ENCODE measurements at regions not wholly inside any gene's neighbourhood (a gene's known extent, or its start where the extent isn't known, plus 50 kb on each side); places are given as distances from the start of the nearest gene placed in this dataset.

GRCh38 chr2:167776359-167776758 is 471.0 kb downstream of the STK39 start:
- H3K27ac ChIP-seq: no peak overlapping the region
- no peaks in the 10 kb centered on the region for H3K4me1 ChIP-seq (replicated peaks)
- DNase-seq (ENCODE audit: low spot score): no peak
- WGBS: 63% methylated on average over 10 of the region's 10 CpGs
- H3K9me3 ChIP-seq: no peaks in the 10 kb centered on the region
- H3K36me3 ChIP-seq: no peaks in the 10 kb centered on the region
- intact Hi-C loops (cut with DNase I): no loop called here
- no peak for TF ChIP-seq CTCF (IDR thresholded peaks at IDR 0.05)
- TF ChIP-seq POLR2A (IDR thresholded peaks at IDR 0.05): no peak
- TF ChIP-seq POLR2AphosphoS5 (IDR thresholded peaks at IDR 0.05): no peak
- no peak overlapping the region for H3K4me3 ChIP-seq
- H3K27me3 ChIP-seq (replicated peaks; ENCODE audit: insufficient read depth): no peaks in the 10 kb centered on the region

- intact Hi-C loops (cut with DNase I): no loop called here
- Histone ChIP-seq H3K4me3 (no peak overlapping the region), H3K4me1 (replicated peaks) (no peaks in the 10 kb centered on the region), H3K27me3 (replicated peaks; ENCODE audit: insufficient read depth) (no peaks in the 10 kb centered on the region), H3K36me3 (no peaks in the 10 kb centered on the region), H3K9me3 (no peaks in the 10 kb centered on the region), H3K27ac (no peak overlapping the region)
- no peak for DNase-seq (ENCODE audit: low spot score)
- WGBS: 87% methylated on average over 2 of the region's 2 CpGs
- no peak for TF ChIP-seq CTCF (IDR thresholded peaks at IDR 0.05)
- TF ChIP-seq POLR2A (IDR thresholded peaks at IDR 0.05): no peak
- no peak for TF ChIP-seq POLR2AphosphoS5 (IDR thresholded peaks at IDR 0.05)
These were observed 475.8 kb downstream of the STK39 start for GRCh38 chr2:167771628-167772027.

GRCh38 chr2:167769020-167769419 is 478.4 kb downstream of the STK39 start:
- intact Hi-C loops (cut with DNase I): no loop called here
- TF ChIP-seq POLR2A (IDR thresholded peaks at IDR 0.05) (no peak), POLR2AphosphoS5 (IDR thresholded peaks at IDR 0.05) (no peak), CTCF (IDR thresholded peaks at IDR 0.05) (no peak)
- H3K4me3 ChIP-seq: no peak overlapping the region
- H3K27me3 ChIP-seq (replicated peaks; ENCODE audit: insufficient read depth): no peaks in the 10 kb centered on the region
- no peaks in the 10 kb centered on the region for H3K9me3 ChIP-seq
- no peak for DNase-seq (ENCODE audit: low spot score)
- no peak overlapping the region for H3K27ac ChIP-seq
- H3K36me3 ChIP-seq: no peaks in the 10 kb centered on the region
- WGBS: 81% methylated on average over 1 of the region's 1 CpG
- H3K4me1 ChIP-seq (replicated peaks): no peaks in the 10 kb centered on the region

GRCh38 chr2:167767830-167768229 is 479.6 kb downstream of the STK39 start:
- H3K36me3 ChIP-seq: no peaks in the 10 kb centered on the region
- no peak for DNase-seq (ENCODE audit: low spot score)
- TF ChIP-seq POLR2AphosphoS5 (IDR thresholded peaks at IDR 0.05) (no peak), POLR2A (IDR thresholded peaks at IDR 0.05) (no peak), CTCF (IDR thresholded peaks at IDR 0.05) (no peak)
- H3K27ac ChIP-seq: no peak overlapping the region
- H3K27me3 ChIP-seq (replicated peaks; ENCODE audit: insufficient read depth): no peaks in the 10 kb centered on the region
- no peaks in the 10 kb centered on the region for H3K9me3 ChIP-seq
- H3K4me3 ChIP-seq: no peak overlapping the region
- H3K4me1 ChIP-seq (replicated peaks): no peaks in the 10 kb centered on the region
- intact Hi-C loops (cut with DNase I): no loop called here

GRCh38 chr2:167764772-167765341 is 482.5 kb downstream of the STK39 start:
- Histone ChIP-seq H3K9me3 (no peaks in the 10 kb centered on the region), H3K36me3 (no peaks in the 10 kb centered on the region), H3K4me1 (replicated peaks) (no peaks in the 10 kb centered on the region), H3K27ac (no peak overlapping the region), H3K27me3 (replicated peaks; ENCODE audit: insufficient read depth) (no peaks in the 10 kb centered on the region), H3K4me3 (no peak overlapping the region)
- no peak for DNase-seq (ENCODE audit: low spot score)
- intact Hi-C loops (cut with DNase I): no loop called here
- no peak for TF ChIP-seq CTCF (IDR thresholded peaks at IDR 0.05)
- WGBS: 93% methylated on average over 9 of the region's 9 CpGs
